Breast epithelium (tissue), 3 donors: ENCODE measurements at regions not wholly inside any gene's neighbourhood (a gene's known extent, or its start where the extent isn't known, plus 50 kb on each side); places are given as distances from the start of the nearest gene placed in this dataset.

Experiments
- POLR2A ChIP-seq: fragments of 450-650 bp; IDR thresholded peaks from one replicate; pipeline ENCODE4 v1.6.1; 2016; ENCODE audit warnings: antibody characterized with exemption, mild to moderate bottlenecking, moderate library complexity
- POLR2AphosphoS5 ChIP-seq, 3 donors: sonication (generic); formaldehyde crosslinking; IDR thresholded peaks; one replicate each; pipeline ENCODE4 v1.6.1; 2017; ENCODE audit warnings: antibody characterized with exemption in 3 of 3
- TF ChIP-seq, protein P1 (sequence below), 3 donors: fragments of 450-650 bp; IDR thresholded peaks; one replicate each; pipeline ENCODE4 v1.5.1; 2016 to 2017; ENCODE audit warnings: antibody characterized with exemption in 3 of 3, mild to moderate bottlenecking in 3 of 3, moderate library complexity in 3 of 3

DNA sequence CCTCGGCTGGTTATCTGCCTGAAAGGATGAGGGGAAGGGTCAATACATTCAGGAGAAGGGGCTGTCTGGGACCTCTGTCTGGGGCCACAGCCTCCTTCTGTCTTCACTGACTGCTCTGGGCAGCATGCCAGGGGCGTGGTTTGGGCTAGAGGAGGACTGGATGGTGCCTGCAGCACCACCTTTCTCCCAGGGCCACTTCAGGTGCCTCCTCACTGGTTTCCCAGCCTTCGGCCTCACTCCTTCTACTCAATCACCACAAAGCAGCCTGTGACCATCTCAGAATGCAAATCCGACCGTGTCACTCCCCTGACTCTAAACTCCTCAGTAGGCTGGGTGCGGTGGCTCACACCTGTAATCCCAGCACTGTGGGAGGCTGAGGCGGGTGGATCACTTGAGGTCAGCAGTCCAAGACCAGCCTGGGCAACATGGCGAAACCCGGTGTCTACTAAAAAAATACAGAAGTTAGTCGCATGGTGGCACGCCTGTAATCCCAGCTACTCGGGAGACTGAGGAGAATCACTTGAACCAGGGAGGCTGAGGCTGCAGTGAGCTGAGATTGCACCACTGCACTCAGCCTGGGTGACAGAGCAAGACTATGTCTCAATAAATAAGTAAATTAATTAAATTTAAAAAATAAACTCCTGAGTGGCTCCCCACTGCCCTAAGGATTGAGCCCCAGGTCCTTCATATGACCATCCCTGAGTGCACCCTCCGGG is 50.1 kb upstream of the ECE1 start:
- TF ChIP-seq POLR2A (no peak), POLR2AphosphoS5 (IDR thresholded peaks at IDR 0.05) (no peak)
- TF ChIP-seq, protein P1, sequence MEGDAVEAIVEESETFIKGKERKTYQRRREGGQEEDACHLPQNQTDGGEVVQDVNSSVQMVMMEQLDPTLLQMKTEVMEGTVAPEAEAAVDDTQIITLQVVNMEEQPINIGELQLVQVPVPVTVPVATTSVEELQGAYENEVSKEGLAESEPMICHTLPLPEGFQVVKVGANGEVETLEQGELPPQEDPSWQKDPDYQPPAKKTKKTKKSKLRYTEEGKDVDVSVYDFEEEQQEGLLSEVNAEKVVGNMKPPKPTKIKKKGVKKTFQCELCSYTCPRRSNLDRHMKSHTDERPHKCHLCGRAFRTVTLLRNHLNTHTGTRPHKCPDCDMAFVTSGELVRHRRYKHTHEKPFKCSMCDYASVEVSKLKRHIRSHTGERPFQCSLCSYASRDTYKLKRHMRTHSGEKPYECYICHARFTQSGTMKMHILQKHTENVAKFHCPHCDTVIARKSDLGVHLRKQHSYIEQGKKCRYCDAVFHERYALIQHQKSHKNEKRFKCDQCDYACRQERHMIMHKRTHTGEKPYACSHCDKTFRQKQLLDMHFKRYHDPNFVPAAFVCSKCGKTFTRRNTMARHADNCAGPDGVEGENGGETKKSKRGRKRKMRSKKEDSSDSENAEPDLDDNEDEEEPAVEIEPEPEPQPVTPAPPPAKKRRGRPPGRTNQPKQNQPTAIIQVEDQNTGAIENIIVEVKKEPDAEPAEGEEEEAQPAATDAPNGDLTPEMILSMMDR (IDR thresholded peaks at IDR 0.05): no peak
